Duodenal mucosa (tissue), 2 donors: ENCODE measurements at regions not wholly inside any gene's neighbourhood (a gene's known extent, or its start where the extent isn't known, plus 50 kb on each side); places are given as distances from the start of the nearest gene placed in this dataset.

ENCODE experiments used
- H3K27ac ChIP-seq: one replicate; pipeline ENCODE4 v1.7.0; 2013; ENCODE audit warnings: low read depth, low read length
- H3K27me3 ChIP-seq, 2 donors: one replicate each; pipeline ENCODE4 v1.7.0; 2013; ENCODE audit warnings: low read length in 2 of 2, control low read depth in 1 of 2; ENCODE audit not compliant: insufficient read depth in 2 of 2, control insufficient read depth in 1 of 2
- H3K36me3 ChIP-seq, 2 donors: one replicate each; pipeline ENCODE4 v1.7.0; 2013; ENCODE audit warnings: low read length in 2 of 2, control low read depth in 1 of 2; ENCODE audit not compliant: insufficient read depth in 2 of 2, control insufficient read depth in 1 of 2
- H3K4me1 ChIP-seq, 2 donors: one replicate each; pipeline ENCODE4 v1.7.0; 2013; ENCODE audit warnings: low read length in 2 of 2, control low read depth in 1 of 2; ENCODE audit not compliant: insufficient read depth in 2 of 2, control insufficient read depth in 1 of 2
- H3K4me3 ChIP-seq, 2 donors: one replicate each; pipeline ENCODE4 v1.7.0; 2013; ENCODE audit warnings: low read length in 2 of 2, low read depth in 1 of 2
- H3K9ac ChIP-seq, 2 donors: one replicate each; pipeline ENCODE4 v1.7.0; 2013; ENCODE audit warnings: low read length in 2 of 2, low read depth in 1 of 2
- H3K9me3 ChIP-seq, 2 donors: one replicate each; pipeline ENCODE4 v1.7.0; 2013; ENCODE audit warnings: low read length in 2 of 2, control low read depth in 1 of 2; ENCODE audit not compliant: control insufficient read depth in 1 of 2

GRCh38 chr11:105443623-105444022 lies 166.2 kb upstream of the GRIA4 start:
- no peaks in the 10 kb centered on the region for H3K36me3 ChIP-seq

DNA sequence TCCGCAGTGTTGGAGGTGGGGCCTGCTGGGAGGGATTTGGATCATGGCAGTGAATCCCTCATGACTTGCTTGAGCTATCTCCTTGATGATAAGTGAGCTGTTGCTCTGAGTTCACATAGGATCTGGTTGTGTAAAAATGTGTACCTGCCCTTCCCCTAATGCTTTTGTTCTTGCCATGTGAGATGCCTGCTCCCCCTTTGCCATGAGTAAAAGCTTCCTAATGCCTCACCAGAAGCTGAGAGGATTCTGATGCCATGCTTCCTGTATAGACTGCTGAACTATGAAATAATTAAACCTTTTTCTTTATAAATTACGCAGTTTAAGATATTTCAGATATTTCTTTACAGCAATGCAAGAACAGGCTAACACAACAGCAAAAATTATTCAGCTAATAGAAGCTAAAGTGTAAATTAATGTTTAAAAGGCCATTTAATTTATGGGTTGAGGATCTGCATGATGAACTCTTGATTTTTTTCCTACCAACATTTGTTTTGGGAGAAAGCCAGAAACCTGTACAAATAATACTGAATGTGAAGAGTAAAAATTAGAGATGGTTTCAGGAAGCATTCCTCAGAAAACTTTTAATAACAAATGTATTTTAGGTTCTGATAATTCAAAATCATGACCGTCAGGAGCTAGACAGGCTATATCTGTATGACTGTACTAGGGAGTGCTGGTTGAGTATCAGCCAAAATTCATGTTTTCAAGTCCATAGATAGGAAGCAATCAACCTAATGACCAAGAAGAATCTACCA lies 177.5 kb upstream of the GRIA4 start:
- no peaks in the 10 kb centered on the region for H3K9me3 ChIP-seq
- no peaks in the 10 kb centered on the region for H3K36me3 ChIP-seq
- no peak overlapping the region for H3K9ac ChIP-seq

More at GRCh38 chr11:105443623-105444022, 166.2 kb upstream of the GRIA4 start:
- H3K4me3 ChIP-seq, result no peak overlapping the region
- no peak overlapping the region for H3K27ac ChIP-seq
- no peaks in the 10 kb centered on the region for H3K4me1 ChIP-seq
- no peak overlapping the region for H3K9ac ChIP-seq
- H3K9me3 ChIP-seq, result peaks cover 0 to 10% of the 10 kb centered on the region in 2 donors
- H3K27me3 ChIP-seq, result no peaks in the 10 kb centered on the region

GRCh38 chr11:105429096-105429910 lies 180.6 kb upstream of the GRIA4 start:
- Histone ChIP-seq H3K4me3 (no peak overlapping the region), H3K9me3 (no peaks in the 10 kb centered on the region), H3K4me1 (no peaks in the 10 kb centered on the region), H3K9ac (no peak overlapping the region), H3K27ac (no peak overlapping the region), H3K27me3 (no peaks in the 10 kb centered on the region), H3K36me3 (no peaks in the 10 kb centered on the region)

More for the DNA sequence above, 177.5 kb upstream of the GRIA4 start:
- Histone ChIP-seq H3K4me1 (no peaks in the 10 kb centered on the region), H3K4me3 (no peak overlapping the region), H3K27ac (no peak overlapping the region), H3K27me3 (no peaks in the 10 kb centered on the region)

- H3K36me3 ChIP-seq, result no peaks in the 10 kb centered on the region
- no peaks in the 10 kb centered on the region for H3K9me3 ChIP-seq
- H3K9ac ChIP-seq, result no peak overlapping the region
- H3K4me1 ChIP-seq, result no peaks in the 10 kb centered on the region
- H3K4me3 ChIP-seq, result no peak overlapping the region
- H3K27ac ChIP-seq, result no peak overlapping the region
- no peaks in the 10 kb centered on the region for H3K27me3 ChIP-seq
Observed at GRCh38 chr11:105407101-105407500, 202.8 kb upstream of the GRIA4 start.

GRCh38 chr11:105401269-105401809 lies 208.5 kb upstream of the GRIA4 start:
- no peak overlapping the region for H3K27ac ChIP-seq
- H3K36me3 ChIP-seq, result no peaks in the 10 kb centered on the region
- no peak overlapping the region for H3K9ac ChIP-seq
- no peak overlapping the region for H3K4me3 ChIP-seq
- no peaks in the 10 kb centered on the region for H3K9me3 ChIP-seq
- no peaks in the 10 kb centered on the region for H3K4me1 ChIP-seq
- no peaks in the 10 kb centered on the region for H3K27me3 ChIP-seq

- no peak overlapping the region for H3K27ac ChIP-seq
- H3K36me3 ChIP-seq, result no peaks in the 10 kb centered on the region
- no peaks in the 10 kb centered on the region for H3K4me1 ChIP-seq
- H3K9me3 ChIP-seq, result no peaks in the 10 kb centered on the region
- no peak overlapping the region for H3K9ac ChIP-seq
- H3K27me3 ChIP-seq, result no peaks in the 10 kb centered on the region
- no peak overlapping the region for H3K4me3 ChIP-seq
Observed at GRCh38 chr11:105399511-105399910, 210.4 kb upstream of the GRIA4 start.

DNA sequence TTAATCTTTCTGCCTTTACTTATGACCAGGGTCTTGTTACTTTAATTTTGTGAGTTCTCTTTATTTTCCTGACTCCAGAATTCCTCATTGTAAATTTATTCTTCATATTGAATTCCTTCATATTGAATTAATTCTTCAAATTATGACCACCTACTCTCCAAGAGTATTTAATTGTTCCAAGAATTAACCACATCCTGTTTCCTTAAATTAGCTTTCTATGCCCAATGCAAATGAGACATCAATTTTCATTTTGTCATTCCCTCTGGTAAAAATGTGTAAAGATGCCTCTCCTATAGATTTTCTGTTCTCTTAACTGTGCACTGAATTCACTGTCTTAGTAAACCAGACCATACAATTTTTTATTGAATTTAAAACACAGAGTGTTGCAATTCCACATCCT lies 211.2 kb upstream of the GRIA4 start:
- Histone ChIP-seq H3K27me3 (no peaks in the 10 kb centered on the region), H3K4me3 (no peak overlapping the region), H3K4me1 (no peaks in the 10 kb centered on the region), H3K27ac (no peak overlapping the region), H3K9me3 (no peaks in the 10 kb centered on the region), H3K36me3 (no peaks in the 10 kb centered on the region), H3K9ac (no peak overlapping the region)

DNA sequence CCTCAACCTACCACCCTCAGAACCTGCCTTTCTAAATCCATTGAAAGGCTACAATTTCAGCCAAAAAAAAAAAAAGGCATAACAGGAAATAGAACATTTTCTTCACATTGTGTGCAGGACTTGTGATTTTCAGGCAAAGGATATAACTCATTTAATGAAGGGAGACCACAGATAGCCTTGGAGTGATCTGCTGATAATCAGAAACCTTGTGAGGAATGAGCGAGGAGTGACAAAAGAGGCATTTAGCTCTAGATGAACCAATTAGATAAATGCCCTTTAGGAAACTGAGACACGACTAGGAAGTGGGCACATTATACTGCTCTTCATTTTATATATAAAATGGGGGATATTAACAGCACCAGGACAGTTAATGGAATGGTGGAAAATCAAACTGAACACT lies 216.5 kb upstream of the GRIA4 start:
- H3K36me3 ChIP-seq, result no peaks in the 10 kb centered on the region
- no peaks in the 10 kb centered on the region for H3K27me3 ChIP-seq
- H3K9me3 ChIP-seq, result no peaks in the 10 kb centered on the region
- no peak overlapping the region for H3K4me3 ChIP-seq
- H3K9ac ChIP-seq, result no peak overlapping the region
- H3K4me1 ChIP-seq, result no peaks in the 10 kb centered on the region
- H3K27ac ChIP-seq, result no peak overlapping the region

DNA sequence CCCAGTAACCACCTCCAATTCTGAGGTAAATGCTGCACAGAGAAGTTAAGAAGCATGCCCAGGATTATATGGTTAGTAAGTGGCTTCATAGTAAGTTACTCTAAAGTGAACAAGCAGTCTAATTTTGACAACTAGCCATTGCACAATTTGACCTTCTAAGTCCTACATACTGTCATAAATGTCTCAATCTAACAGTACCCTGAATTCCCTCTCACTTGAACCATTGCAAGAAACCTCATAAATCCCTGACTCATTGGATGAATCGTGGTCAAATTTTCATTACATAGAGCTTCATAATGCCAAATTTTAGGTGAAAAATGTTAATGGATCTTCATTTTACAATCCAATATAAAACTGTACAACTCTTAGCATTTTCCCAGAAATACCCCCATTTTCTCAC lies 217.3 kb upstream of the GRIA4 start:
- no peaks in the 10 kb centered on the region for H3K9me3 ChIP-seq
- H3K27ac ChIP-seq, result no peak overlapping the region
- H3K9ac ChIP-seq, result no peak overlapping the region
- no peaks in the 10 kb centered on the region for H3K27me3 ChIP-seq
- H3K4me1 ChIP-seq, result no peaks in the 10 kb centered on the region
- H3K4me3 ChIP-seq, result no peak overlapping the region
- H3K36me3 ChIP-seq, result no peaks in the 10 kb centered on the region

GRCh38 chr11:105389952-105390351 lies 219.9 kb upstream of the GRIA4 start:
- H3K4me1 ChIP-seq, result no peaks in the 10 kb centered on the region
- no peak overlapping the region for H3K27ac ChIP-seq
- no peak overlapping the region for H3K9ac ChIP-seq
- H3K9me3 ChIP-seq, result no peaks in the 10 kb centered on the region
- H3K27me3 ChIP-seq, result no peaks in the 10 kb centered on the region
- H3K4me3 ChIP-seq, result no peak overlapping the region
- H3K36me3 ChIP-seq, result no peaks in the 10 kb centered on the region
